Ovary (tissue), 7 donors: ENCODE measurements at regions not wholly inside any gene's neighbourhood (a gene's known extent, or its start where the extent isn't known, plus 50 kb on each side); places are given as distances from the start of the nearest gene placed in this dataset.

ENCODE experiments used
- DNase-seq, 5 donors: peaks; one replicate each; pipeline ENCODE4 v3.0.0-alpha.2; 2019 to 2020
- H3K27ac ChIP-seq, 2 donors: fragments of 200-600 bp; one replicate each; pipeline versions ENCODE4 v1.5.1 to v1.8.0; 2019 to 2022
- H3K27me3 ChIP-seq: fragments of 200-600 bp; one replicate; pipeline ENCODE4 v1.8.0; 2022
- H3K36me3 ChIP-seq: fragments of 200-600 bp; sonication (generic); one replicate; pipeline ENCODE4 v1.5.1; 2019
- H3K4me1 ChIP-seq: one replicate; pipeline ENCODE4 v1.8.1; 2013; ENCODE audit warnings: mild to moderate bottlenecking, moderate library complexity; ENCODE audit not compliant: insufficient read depth
- H3K4me3 ChIP-seq: fragments of 200-600 bp; sonication (generic); one replicate; pipeline ENCODE4 v1.5.1; 2017
- H3K9me3 ChIP-seq, 2 donors: fragments of 200-600 bp in 1 of 2; sonication (generic) in 1 of 2; one replicate each; pipeline versions ENCODE4 v1.5.1 to v1.8.1; 2013 to 2019; ENCODE audit warnings: mild to moderate bottlenecking in 1 of 2, moderate library complexity in 1 of 2
- EP300 ChIP-seq: sonication (generic); formaldehyde crosslinking; IDR thresholded peaks from one replicate; pipeline ENCODE4 v1.6.1; 2017; ENCODE audit warnings: antibody characterized with exemption
- POLR2A ChIP-seq: fragments of 450-650 bp; IDR thresholded peaks from one replicate; pipeline ENCODE4 v1.6.1; 2017; ENCODE audit warnings: antibody characterized with exemption, mild to moderate bottlenecking, moderate library complexity
- WGBS, 3 donors: extraction: QIAGEN DNeasy Blood & Tissue Kit in 1 of 3; methylation state at CpG; one replicate each; pipeline versions ENCODE4 v1.1.5 to v1.1.7; 2013 to 2017; 5-methylcytosine and 5-hydroxymethylcytosine counted together
- intact Hi-C, 4 donors: fragments of 100-400 bp; cut with DNase I; formaldehyde crosslinking; loops; one replicate each; pipeline versions ENCODE4 v1.11.0 to v1.15.1; 2022 to 2023
- TF ChIP-seq, protein P1 (sequence below), 3 donors: fragments of 450-650 bp in 2 of 3; fragments of 200-600 bp in 1 of 3; IDR thresholded peaks; one replicate each; pipeline versions ENCODE4 v1.5.1 to v1.8.0; 2016 to 2022; ENCODE audit warnings: antibody characterized with exemption in 3 of 3, mild to moderate bottlenecking in 1 of 3
- donor health status: DM: no; HTN: no; CAD: no; lungs with moderate emphysema.
- donor health status: DM: no; HTN: no; CAD: no.
- donor health status: Bipolar disorder and iron deficiency.
- donor health status: DM: no; HTN: no; CAD: no.
- donor health status: DM: yes; HTN: yes; CAD: no.

DNA sequence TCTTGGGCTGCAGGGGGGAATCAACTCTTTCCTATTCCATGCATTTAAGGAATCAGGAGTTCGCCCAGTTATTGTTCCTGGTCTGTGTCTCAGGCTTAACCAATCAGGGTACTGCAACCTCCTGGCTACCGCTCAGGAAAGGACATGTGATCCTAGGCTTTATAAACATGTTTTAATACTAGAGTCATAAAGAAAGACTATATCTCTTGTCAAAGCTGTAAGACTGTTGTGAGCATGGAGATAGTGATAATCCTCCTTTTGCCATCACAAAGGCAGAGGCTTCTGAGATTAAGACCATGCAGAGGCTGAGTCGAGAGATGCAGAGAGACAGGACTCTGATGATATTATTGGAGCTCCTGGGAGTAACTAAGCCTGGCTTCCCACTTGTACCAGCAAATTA, 137.0 kb downstream of the YIPF5 start:
- WGBS, 3 donors, result 54 to 70% (median 68%) methylated on average over 3 of the region's 3 CpGs
- intact Hi-C loops, result no loop called here
- no peak for DNase-seq
- Histone ChIP-seq H3K4me3 (no peak overlapping the region), H3K4me1 (no peaks in the 10 kb centered on the region), H3K27me3 (no peaks in the 10 kb centered on the region), H3K27ac (no peak overlapping the region), H3K9me3 (no peaks in the 10 kb centered on the region), H3K36me3 (no peaks in the 10 kb centered on the region)
- TF ChIP-seq POLR2A, result no peak
- TF ChIP-seq EP300, result no peak
- TF ChIP-seq, protein P1, sequence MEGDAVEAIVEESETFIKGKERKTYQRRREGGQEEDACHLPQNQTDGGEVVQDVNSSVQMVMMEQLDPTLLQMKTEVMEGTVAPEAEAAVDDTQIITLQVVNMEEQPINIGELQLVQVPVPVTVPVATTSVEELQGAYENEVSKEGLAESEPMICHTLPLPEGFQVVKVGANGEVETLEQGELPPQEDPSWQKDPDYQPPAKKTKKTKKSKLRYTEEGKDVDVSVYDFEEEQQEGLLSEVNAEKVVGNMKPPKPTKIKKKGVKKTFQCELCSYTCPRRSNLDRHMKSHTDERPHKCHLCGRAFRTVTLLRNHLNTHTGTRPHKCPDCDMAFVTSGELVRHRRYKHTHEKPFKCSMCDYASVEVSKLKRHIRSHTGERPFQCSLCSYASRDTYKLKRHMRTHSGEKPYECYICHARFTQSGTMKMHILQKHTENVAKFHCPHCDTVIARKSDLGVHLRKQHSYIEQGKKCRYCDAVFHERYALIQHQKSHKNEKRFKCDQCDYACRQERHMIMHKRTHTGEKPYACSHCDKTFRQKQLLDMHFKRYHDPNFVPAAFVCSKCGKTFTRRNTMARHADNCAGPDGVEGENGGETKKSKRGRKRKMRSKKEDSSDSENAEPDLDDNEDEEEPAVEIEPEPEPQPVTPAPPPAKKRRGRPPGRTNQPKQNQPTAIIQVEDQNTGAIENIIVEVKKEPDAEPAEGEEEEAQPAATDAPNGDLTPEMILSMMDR (IDR thresholded peaks at IDR 0.05), result no peak

DNA sequence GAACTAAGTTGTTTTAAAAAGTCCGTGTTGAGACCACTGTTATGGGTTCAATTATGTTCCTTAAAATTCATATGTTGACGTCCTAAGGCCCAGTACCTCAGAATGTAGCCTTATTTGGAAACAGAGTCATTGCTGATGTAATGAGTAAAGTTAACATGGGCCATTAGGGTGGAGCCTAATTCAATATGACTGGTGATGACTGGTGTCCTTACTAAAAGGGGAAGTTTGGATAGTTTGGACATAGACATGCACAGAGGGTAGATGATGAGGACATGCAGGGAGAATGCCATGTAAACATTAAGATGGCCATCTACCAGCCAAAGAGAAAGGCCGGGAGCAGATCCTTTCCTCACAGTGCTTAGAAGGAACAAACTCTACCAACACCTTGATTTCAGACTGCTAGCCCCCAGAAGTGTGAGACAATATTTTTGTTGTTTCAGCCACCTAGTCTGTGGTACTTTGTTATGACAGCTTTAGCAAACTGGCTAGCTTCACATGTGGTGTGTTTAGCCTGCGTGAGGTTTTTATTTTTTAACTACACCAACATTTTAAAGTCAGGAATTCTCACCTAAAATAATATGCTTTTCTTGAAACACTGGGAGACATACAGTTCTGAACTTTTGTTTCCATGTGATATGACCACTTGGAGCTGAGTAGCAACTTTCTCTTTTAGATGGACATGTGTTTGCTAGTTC, 135.3 kb downstream of the YIPF5 start:
- H3K4me3 ChIP-seq, result no peak overlapping the region
- no peak for DNase-seq
- intact Hi-C loops, result no loop called here
- WGBS, 3 donors, result 74 to 79% (median 74%) methylated on average over 4 of the region's 4 CpGs
- H3K27ac ChIP-seq, result no peak overlapping the region
- no peaks in the 10 kb centered on the region for H3K9me3 ChIP-seq
- no peak for TF ChIP-seq POLR2A
- TF ChIP-seq, protein P1 (IDR thresholded peaks at IDR 0.05), result no peak
- TF ChIP-seq EP300, result no peak
- H3K4me1 ChIP-seq, result no peaks in the 10 kb centered on the region
- H3K36me3 ChIP-seq, result no peaks in the 10 kb centered on the region
- H3K27me3 ChIP-seq, result no peaks in the 10 kb centered on the region

DNA sequence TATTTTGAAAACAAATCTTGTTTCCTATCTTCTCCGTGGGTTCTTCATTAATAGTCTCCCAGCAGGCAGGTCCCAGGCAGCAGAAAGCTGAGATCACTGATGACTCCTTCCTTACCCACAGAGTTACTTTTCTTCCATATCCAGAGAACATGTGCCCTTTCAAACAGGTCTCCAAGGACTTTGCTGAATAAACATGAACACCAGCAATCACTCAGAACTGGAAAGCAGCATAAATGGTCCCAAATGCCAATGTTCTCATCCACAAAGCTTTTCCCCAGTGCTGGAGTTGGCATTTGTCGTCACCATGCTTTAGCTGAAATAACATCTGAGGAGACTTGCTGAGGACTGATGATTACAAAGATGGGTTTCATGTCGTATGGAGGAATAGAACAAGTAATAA, 134.0 kb downstream of the YIPF5 start:
- WGBS, 3 donors, result 71 to 77% (median 74%) methylated on average over 3 of the region's 3 CpGs
- H3K9me3 ChIP-seq, result no peaks in the 10 kb centered on the region
- no peak overlapping the region for H3K27ac ChIP-seq

DNA sequence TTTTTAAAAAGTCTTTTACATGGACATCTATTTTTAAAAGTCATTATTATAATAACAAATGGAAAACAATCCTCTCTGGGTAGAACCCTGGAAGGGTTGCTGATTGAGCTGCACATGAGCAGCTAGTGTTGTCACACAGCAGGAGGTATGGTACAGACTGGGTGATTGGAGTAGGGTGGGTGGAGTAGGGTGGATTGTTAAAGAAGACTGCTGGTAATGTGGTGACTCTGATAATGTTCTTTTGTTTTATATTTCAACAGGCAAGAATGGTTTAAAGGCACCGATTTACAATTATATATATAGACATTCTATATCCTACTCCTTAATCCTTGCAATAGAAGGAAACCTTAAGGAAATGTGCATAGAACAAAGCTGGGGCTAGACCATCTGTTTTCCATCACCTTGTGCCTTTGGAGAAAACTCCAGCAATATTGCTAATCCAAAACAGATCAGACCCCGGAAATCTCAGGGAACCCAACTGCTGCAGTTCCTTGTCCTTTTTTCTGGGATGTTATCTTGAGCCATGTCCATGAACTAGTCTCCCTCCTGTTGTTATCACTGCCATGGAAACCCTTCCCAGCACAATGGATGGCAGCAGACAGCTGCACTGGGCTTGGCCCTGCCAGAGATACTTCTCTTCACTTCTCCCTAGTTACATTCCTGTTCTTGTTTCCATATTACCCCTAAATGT, 129.7 kb downstream of the YIPF5 start:
- intact Hi-C loops, result no loop called here
- Histone ChIP-seq H3K9me3 (no peaks in the 10 kb centered on the region), H3K4me3 (no peak overlapping the region), H3K36me3 (no peaks in the 10 kb centered on the region), H3K27ac (no peak overlapping the region), H3K4me1 (no peaks in the 10 kb centered on the region), H3K27me3 (no peaks in the 10 kb centered on the region)
- no peak for DNase-seq
- TF ChIP-seq EP300, result no peak
- TF ChIP-seq, protein P1 (IDR thresholded peaks at IDR 0.05), result no peak
- TF ChIP-seq POLR2A, result no peak
- 57 to 65% (median 63%) methylated on average over 2 of the region's 2 CpGs for WGBS, 3 donors

More for the DNA sequence above, 134.0 kb downstream of the YIPF5 start:
- H3K4me1 ChIP-seq, result no peaks in the 10 kb centered on the region
- H3K36me3 ChIP-seq, result no peaks in the 10 kb centered on the region
- intact Hi-C loops, result no loop called here
- TF ChIP-seq, protein P1 (IDR thresholded peaks at IDR 0.05), result no peak
- no peak for TF ChIP-seq POLR2A
- TF ChIP-seq EP300, result no peak
- no peaks in the 10 kb centered on the region for H3K27me3 ChIP-seq
- H3K4me3 ChIP-seq, result no peak overlapping the region
- no peak for DNase-seq
